ENCODE measurements at regions not wholly inside any gene's neighbourhood (a gene's known extent, or its start where the extent isn't known, plus 50 kb on each side); places are given as distances from the start of the nearest gene placed in this dataset.

GRCh38 chr7:23968791-23969190 lies 258.8 kb downstream of the STK31 start:
- TF ChIP-seq, protein P1, sequence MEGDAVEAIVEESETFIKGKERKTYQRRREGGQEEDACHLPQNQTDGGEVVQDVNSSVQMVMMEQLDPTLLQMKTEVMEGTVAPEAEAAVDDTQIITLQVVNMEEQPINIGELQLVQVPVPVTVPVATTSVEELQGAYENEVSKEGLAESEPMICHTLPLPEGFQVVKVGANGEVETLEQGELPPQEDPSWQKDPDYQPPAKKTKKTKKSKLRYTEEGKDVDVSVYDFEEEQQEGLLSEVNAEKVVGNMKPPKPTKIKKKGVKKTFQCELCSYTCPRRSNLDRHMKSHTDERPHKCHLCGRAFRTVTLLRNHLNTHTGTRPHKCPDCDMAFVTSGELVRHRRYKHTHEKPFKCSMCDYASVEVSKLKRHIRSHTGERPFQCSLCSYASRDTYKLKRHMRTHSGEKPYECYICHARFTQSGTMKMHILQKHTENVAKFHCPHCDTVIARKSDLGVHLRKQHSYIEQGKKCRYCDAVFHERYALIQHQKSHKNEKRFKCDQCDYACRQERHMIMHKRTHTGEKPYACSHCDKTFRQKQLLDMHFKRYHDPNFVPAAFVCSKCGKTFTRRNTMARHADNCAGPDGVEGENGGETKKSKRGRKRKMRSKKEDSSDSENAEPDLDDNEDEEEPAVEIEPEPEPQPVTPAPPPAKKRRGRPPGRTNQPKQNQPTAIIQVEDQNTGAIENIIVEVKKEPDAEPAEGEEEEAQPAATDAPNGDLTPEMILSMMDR (IDR thresholded peaks at IDR 0.05; ENCODE audit: low read depth, low read length), result no peak
- DNase-seq (ENCODE audit: low read depth in 2 of 2), result no peak
- no peak overlapping the region for H3K4me3 ChIP-seq (replicated peaks in 1 of 2; ENCODE audit: low read depth in 2 of 2, low read length in 2 of 2)

GRCh38 chr7:23969443-23969842 lies 259.4 kb downstream of the STK31 start:
- TF ChIP-seq, protein P1 (IDR thresholded peaks at IDR 0.05; ENCODE audit: low read depth, low read length), result no peak
- no peak overlapping the region for H3K4me3 ChIP-seq (replicated peaks in 1 of 2; ENCODE audit: low read depth in 2 of 2, low read length in 2 of 2)
- no peak for DNase-seq (ENCODE audit: low read depth in 2 of 2)

DNA sequence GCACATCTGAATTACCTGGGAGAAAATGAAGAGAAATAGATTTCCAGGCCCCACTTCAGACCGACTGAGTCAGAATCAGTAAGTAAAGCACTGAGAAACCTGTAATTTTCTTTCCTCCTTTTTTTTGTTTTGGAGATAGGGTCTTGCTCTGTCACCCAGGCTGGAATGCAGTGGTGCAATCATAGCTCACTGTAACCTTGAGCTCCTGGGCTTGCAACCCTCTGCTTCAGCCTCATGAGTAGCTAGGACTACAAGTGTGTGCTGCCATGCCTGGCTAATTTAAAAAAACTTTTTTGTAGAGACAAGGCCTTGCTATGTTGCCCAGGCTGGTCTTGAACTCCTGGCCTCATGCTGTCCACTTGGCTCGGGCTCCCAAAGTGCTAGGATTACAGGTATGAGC lies 260.2 kb downstream of the STK31 start:
- TF ChIP-seq, protein P1 (IDR thresholded peaks at IDR 0.05; ENCODE audit: low read depth, low read length), result no peak
- DNase-seq (ENCODE audit: low read depth in 2 of 2), result no peak
- no peak overlapping the region for H3K4me3 ChIP-seq (replicated peaks in 1 of 2; ENCODE audit: low read depth in 2 of 2, low read length in 2 of 2)

DNA sequence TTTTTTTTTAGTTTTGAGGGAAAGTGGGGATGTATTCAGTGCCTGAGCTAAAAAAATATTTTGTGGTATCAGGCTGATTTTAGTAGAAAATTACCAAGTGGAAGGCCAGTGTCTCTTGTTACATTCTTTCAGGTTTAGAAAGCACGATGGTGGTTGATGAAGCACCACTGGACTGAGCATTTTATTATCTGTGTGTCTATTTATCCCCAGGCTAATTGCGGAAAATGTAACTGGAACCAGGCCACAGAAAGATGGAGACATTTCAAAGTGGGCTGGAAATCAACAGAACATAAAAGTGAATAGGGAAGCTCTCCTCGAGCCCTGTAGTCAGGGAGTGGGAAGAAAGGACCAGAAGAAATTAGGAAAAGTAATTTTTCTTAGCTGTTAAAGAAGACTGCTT lies 261.0 kb downstream of the STK31 start:
- no peak overlapping the region for H3K4me3 ChIP-seq (replicated peaks in 1 of 2; ENCODE audit: low read depth in 2 of 2, low read length in 2 of 2)
- TF ChIP-seq, protein P1 (IDR thresholded peaks at IDR 0.05; ENCODE audit: low read depth, low read length), result no peak

GRCh38 chr7:23972057-23972456 lies 262.0 kb downstream of the STK31 start:
- TF ChIP-seq, protein P1 (IDR thresholded peaks at IDR 0.05; ENCODE audit: low read depth, low read length), result no peak
- DNase-seq (ENCODE audit: low read depth in 2 of 2), result no peak
- no peak overlapping the region for H3K4me3 ChIP-seq (replicated peaks in 1 of 2; ENCODE audit: low read depth in 2 of 2, low read length in 2 of 2)

More for the DNA sequence above, 261.0 kb downstream of the STK31 start:
- DNase-seq (ENCODE audit: low read depth in 2 of 2), result no peak

DNA sequence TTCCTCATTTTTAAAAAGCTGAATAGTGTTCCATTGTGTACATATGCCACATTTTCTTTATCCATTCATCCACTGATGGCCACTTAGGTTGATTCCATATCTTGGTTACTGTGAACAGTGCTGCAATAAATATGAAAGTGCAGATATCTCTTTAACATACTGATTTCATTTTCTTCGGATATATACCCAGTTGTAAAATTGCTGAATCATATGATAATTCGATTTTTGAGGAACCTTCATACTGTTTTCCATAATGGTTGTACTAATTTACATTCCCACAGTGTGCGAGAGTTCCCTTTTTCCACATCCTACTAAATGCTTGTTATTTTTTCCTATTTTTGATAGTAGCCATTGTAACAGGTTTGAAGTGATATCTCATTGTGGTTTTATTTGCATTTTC lies 263.2 kb downstream of the STK31 start:
- TF ChIP-seq, protein P1 (IDR thresholded peaks at IDR 0.05; ENCODE audit: low read depth, low read length), result no peak

DNA sequence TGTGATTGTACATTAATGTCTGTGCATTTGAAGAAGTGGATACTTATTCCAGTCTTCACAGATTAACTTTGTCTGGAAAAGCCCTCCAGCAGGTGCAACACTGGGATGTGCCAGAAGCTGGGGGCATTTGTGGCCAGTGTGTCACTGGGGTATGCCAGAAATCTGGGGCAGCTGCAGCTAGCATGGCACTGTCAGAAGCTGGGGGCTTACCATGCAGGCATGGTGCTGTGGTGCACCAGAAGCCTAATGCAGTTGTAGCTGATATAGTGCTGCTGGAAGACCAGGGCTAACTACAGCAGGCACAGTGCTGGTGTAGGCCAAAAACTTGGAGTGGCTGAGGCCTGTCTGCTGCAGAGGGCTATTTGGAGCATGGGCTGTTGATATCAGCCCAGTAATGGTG lies 270.1 kb downstream of the STK31 start:
- no peak overlapping the region for H3K4me3 ChIP-seq (replicated peaks in 1 of 2; ENCODE audit: low read depth in 2 of 2, low read length in 2 of 2)
- DNase-seq (ENCODE audit: low read depth in 2 of 2), result no peak
- TF ChIP-seq, protein P1 (IDR thresholded peaks at IDR 0.05; ENCODE audit: low read depth, low read length), result no peak

More for the DNA sequence above, 263.2 kb downstream of the STK31 start:
- DNase-seq (ENCODE audit: low read depth in 2 of 2), result no peak
- H3K4me3 ChIP-seq (replicated peaks in 1 of 2; ENCODE audit: low read depth in 2 of 2, low read length in 2 of 2), result no peak overlapping the region
